MM.1S (cell line): ENCODE measurements at regions not wholly inside any gene's neighbourhood (a gene's known extent, or its start where the extent isn't known, plus 50 kb on each side); places are given as distances from the start of the nearest gene placed in this dataset.

Experiments
- CTCF ChIP-seq: fragments of 300-600 bp; sonication (generic); IDR thresholded peaks from 2 replicates; pipeline ENCODE4 v1.5.1; 2016; ENCODE audit warnings: antibody characterized with exemption, low read length, mixed read lengths
- EZH2 ChIP-seq: fragments of 300-600 bp; sonication (generic); optimal IDR thresholded peaks from 2 replicates; pipeline ENCODE3; 2017; ENCODE audit warnings: low read depth, mild to moderate bottlenecking, antibody characterized with exemption, low read length, mixed read lengths

- TF ChIP-seq EZH2 (no peak), CTCF (no peak)
Measured at GRCh38 chr18:77980275-77980674, 730.6 kb downstream of the GALR1 start.
